ENCODE measurements at regions not wholly inside any gene's neighbourhood (a gene's known extent, or its start where the extent isn't known, plus 50 kb on each side); places are given as distances from the start of the nearest gene placed in this dataset.

GRCh38 chr2:6653281-6653750 is 212.4 kb downstream of the CMPK2 start:
- no peak for TF ChIP-seq CTCF (IDR thresholded peaks at IDR 0.05; ENCODE audit: insufficient read depth, low read depth, low read length)
- no peak for TF ChIP-seq EZH2 (IDR thresholded peaks at IDR 0.05; ENCODE audit: insufficient read depth, low read length)
